ENCODE measurements at regions not wholly inside any gene's neighbourhood (a gene's known extent, or its start where the extent isn't known, plus 50 kb on each side); places are given as distances from the start of the nearest gene placed in this dataset.

GRCh38 chr3:88282528-88283241 lies 132.9 kb downstream of the C3orf38 start:
- no peaks in the 10 kb centered on the region for H3K9me2 ChIP-seq (ENCODE audit: insufficient read depth, low read length)

GRCh38 chr3:88283242-88283592 lies 133.5 kb downstream of the C3orf38 start:
- Histone ChIP-seq H3K4me2 (ENCODE audit: low read length) (no peak overlapping the region), H3F3A (ENCODE audit: insufficient read depth, low read length, poor library complexity, severe bottlenecking) (no peaks in the 10 kb centered on the region), H3K4me3 (ENCODE audit: low read length) (no peak overlapping the region), H3K27ac (ENCODE audit: low read length) (no peak overlapping the region), H3K9me2 (ENCODE audit: insufficient read depth, low read length) (no peaks in the 10 kb centered on the region), H3K27me3 (ENCODE audit: insufficient read depth, low read depth, low read length) (no peaks in the 10 kb centered on the region), H4K20me1 (ENCODE audit: insufficient read depth) (no peaks in the 10 kb centered on the region), H3K79me2 (replicated peaks; ENCODE audit: insufficient read depth, low read length) (no peaks in the 10 kb centered on the region), H3K9me3 (ENCODE audit: low read length) (no peaks in the 10 kb centered on the region), H3K9ac (ENCODE audit: low read length) (no peak overlapping the region), H2AFZ (ENCODE audit: low read depth, low read length) (no peak overlapping the region), H3K36me3 (ENCODE audit: insufficient read depth, low read length) (no peaks in the 10 kb centered on the region)
- TF ChIP-seq TAF1 (IDR thresholded peaks at IDR 0.05; ENCODE audit: low read depth) (no peak), SMC3 (conservative IDR thresholded peaks at IDR 0.05; ENCODE audit: poor library complexity) (no peak), EP300 (conservative IDR thresholded peaks at IDR 0.05; ENCODE audit: poor library complexity, severe bottlenecking) (no peak), EZH2 (IDR thresholded peaks at IDR 0.05; ENCODE audit: borderline replicate concordance, insufficient read depth, low read length, poor library complexity, severe bottlenecking) (no peak), CTCF (IDR thresholded peaks at IDR 0.05; ENCODE audit: poor library complexity, severe bottlenecking) (no peak), MXI1 (conservative IDR thresholded peaks at IDR 0.05; ENCODE audit: poor library complexity, severe bottlenecking) (no peak), POLR2AphosphoS5 (IDR thresholded peaks at IDR 0.05) (no peak)

More at GRCh38 chr3:88282528-88283241, 132.9 kb downstream of the C3orf38 start:
- Histone ChIP-seq H3F3A (ENCODE audit: insufficient read depth, low read length, poor library complexity, severe bottlenecking) (no peaks in the 10 kb centered on the region), H4K20me1 (ENCODE audit: insufficient read depth) (no peaks in the 10 kb centered on the region), H3K4me2 (ENCODE audit: low read length) (no peak overlapping the region), H2AFZ (ENCODE audit: low read depth, low read length) (no peak overlapping the region), H3K4me3 (ENCODE audit: low read length) (no peak overlapping the region), H3K27ac (ENCODE audit: low read length) (no peak overlapping the region), H3K27me3 (ENCODE audit: insufficient read depth, low read depth, low read length) (no peaks in the 10 kb centered on the region), H3K36me3 (ENCODE audit: insufficient read depth, low read length) (no peaks in the 10 kb centered on the region), H3K9ac (ENCODE audit: low read length) (no peak overlapping the region), H3K79me2 (replicated peaks; ENCODE audit: insufficient read depth, low read length) (no peaks in the 10 kb centered on the region), H3K9me3 (ENCODE audit: low read length) (no peaks in the 10 kb centered on the region)
- TF ChIP-seq TAF1 (IDR thresholded peaks at IDR 0.05; ENCODE audit: low read depth) (no peak), EP300 (conservative IDR thresholded peaks at IDR 0.05; ENCODE audit: poor library complexity, severe bottlenecking) (no peak), MXI1 (conservative IDR thresholded peaks at IDR 0.05; ENCODE audit: poor library complexity, severe bottlenecking) (no peak), POLR2AphosphoS5 (IDR thresholded peaks at IDR 0.05) (no peak), CTCF (IDR thresholded peaks at IDR 0.05; ENCODE audit: poor library complexity, severe bottlenecking) (no peak), RAD21 (conservative IDR thresholded peaks at IDR 0.05) (no peak), EZH2 (IDR thresholded peaks at IDR 0.05; ENCODE audit: borderline replicate concordance, insufficient read depth, low read length, poor library complexity, severe bottlenecking) (no peak), REST (IDR thresholded peaks at IDR 0.05; ENCODE audit: borderline replicate concordance) (no peak), SMC3 (conservative IDR thresholded peaks at IDR 0.05; ENCODE audit: poor library complexity) (no peak)

Measured in neural cell (in vitro differentiated cells).